ENCODE measurements at regions not wholly inside any gene's neighbourhood (a gene's known extent, or its start where the extent isn't known, plus 50 kb on each side); places are given as distances from the start of the nearest gene placed in this dataset.

- Histone ChIP-seq H3K27ac (ENCODE audit: insufficient read depth, low read depth, low read length) (no peak overlapping the region), H3K4me2 (ENCODE audit: insufficient read depth, low read length) (no peak overlapping the region), H3K27me3 (ENCODE audit: control insufficient read depth in 2 of 2, insufficient read depth in 2 of 2, low read length in 2 of 2) (no peaks in the 10 kb centered on the region), H3K4me1 (ENCODE audit: control insufficient read depth, extremely low read depth, insufficient read depth, low read length) (no peaks in the 10 kb centered on the region), H3K9me1 (replicated peaks; ENCODE audit: control insufficient read depth, extremely low read depth, insufficient read depth, low read length) (no peaks in the 10 kb centered on the region), H3K4me3 (replicated peaks in 1 of 3; ENCODE audit: insufficient read depth in 1 of 3, low read depth in 1 of 3, low read length in 3 of 3) (no peak overlapping the region), H3K9me3 (replicated peaks; ENCODE audit: control insufficient read depth, insufficient read depth, low read length) (no peaks in the 10 kb centered on the region), H3K9ac (replicated peaks; ENCODE audit: extremely low read depth, insufficient read depth, low read length) (no peak overlapping the region), H3K36me3 (ENCODE audit: control insufficient read depth in 2 of 2, extremely low read depth in 1 of 2, insufficient read depth in 2 of 2, low read length in 2 of 2) (no peaks in the 10 kb centered on the region), H3K79me2 (ENCODE audit: control insufficient read depth, insufficient read depth, low read length) (no peaks in the 10 kb centered on the region), H2AFZ (ENCODE audit: low read depth, low read length) (no peak overlapping the region), H4K20me1 (replicated peaks; ENCODE audit: control insufficient read depth, extremely low read depth, insufficient read depth, low read length) (no peaks in the 10 kb centered on the region)
- ChIA-PET POLR2A (no interaction called here), CTCF (no interaction called here)
- no peak for DNase-seq (ENCODE audit: low read depth, low spot score)
- dilution Hi-C loops (cut with MboI; ENCODE audit: extremely low pct_ligation_motif_present, low sequenced_read_pairs): no loop called here
- no peak for TF ChIP-seq JUN (IDR thresholded peaks at IDR 0.05; ENCODE audit: borderline replicate concordance, insufficient read depth, insufficient read length, low read depth)
- no peak for TF ChIP-seq FOS (IDR thresholded peaks at IDR 0.05; ENCODE audit: borderline replicate concordance, insufficient read depth, low read length)
- TF ChIP-seq POLR2AphosphoS5 (IDR thresholded peaks at IDR 0.05; ENCODE audit: insufficient read depth, low read depth, low read length): no peak
- no peak for TF ChIP-seq EZH2 (IDR thresholded peaks at IDR 0.05; ENCODE audit: borderline replicate concordance, low read depth, low read length, severe bottlenecking)
- TF ChIP-seq MAX (IDR thresholded peaks at IDR 0.05; ENCODE audit: insufficient read depth, insufficient read length): no peak
- TF ChIP-seq MYC (IDR thresholded peaks at IDR 0.05; ENCODE audit: low read depth, low read length): no peak
- TF ChIP-seq POLR2A (IDR thresholded peaks at IDR 0.05; ENCODE audit: low read depth, low read length): no peak
- no peak for TF ChIP-seq CTCF (IDR thresholded peaks at IDR 0.05; ENCODE audit: extremely low read depth in 1 of 2, insufficient read depth in 1 of 2, low read depth in 1 of 2, low read length in 2 of 2)
- TF ChIP-seq GATA2 (IDR thresholded peaks at IDR 0.05; ENCODE audit: insufficient read depth, insufficient read length, low read depth, low read length): no peak
- no TSS peak for BruUV-seq (replicated peaks)
- no peak for FAIRE-seq
- intact Hi-C loops (cut with micrococcal nuclease): loop anchor here (1.0 kb wide), 1 partner anchor 380 kb away; no protein-coding TSS in a partner anchor
Measured at GRCh38 chr10:117861329-117861728, 185.4 kb downstream of the RAB11FIP2 start.

All from endothelial cell of umbilical vein (primary cell).